ENCODE measurements at regions not wholly inside any gene's neighbourhood (a gene's known extent, or its start where the extent isn't known, plus 50 kb on each side); places are given as distances from the start of the nearest gene placed in this dataset.

- TF ChIP-seq CTCF (IDR thresholded peaks at IDR 0.05), result no peak
These were observed 304.6 kb downstream of the ACTL7B start for GRCh38 chr9:108551030-108551841.

GRCh38 chr9:108550106-108550505 is 305.7 kb downstream of the ACTL7B start:
- DNase-seq (ENCODE audit: low spot score), result no peak
- no peak for TF ChIP-seq CTCF (IDR thresholded peaks at IDR 0.05)

More at GRCh38 chr9:108551030-108551841, 304.6 kb downstream of the ACTL7B start:
- no peak overlapping the region for H3K4me3 ChIP-seq
- DNase-seq (ENCODE audit: low spot score), result no peak
- no peak overlapping the region for H3K27ac ChIP-seq

GRCh38 chr9:108549184-108549583 is 306.6 kb downstream of the ACTL7B start:
- no peak overlapping the region for H3K4me3 ChIP-seq
- no peak for DNase-seq (ENCODE audit: low spot score)
- H3K27ac ChIP-seq, result no peak overlapping the region
- TF ChIP-seq CTCF (IDR thresholded peaks at IDR 0.05), result no peak

More at GRCh38 chr9:108550106-108550505, 305.7 kb downstream of the ACTL7B start:
- H3K4me3 ChIP-seq, result no peak overlapping the region
- no peak overlapping the region for H3K27ac ChIP-seq

GRCh38 chr9:108547411-108548135 is 308.2 kb downstream of the ACTL7B start:
- H3K4me3 ChIP-seq, result no peak overlapping the region
- no peak for TF ChIP-seq CTCF (IDR thresholded peaks at IDR 0.05)
- no peak overlapping the region for H3K27ac ChIP-seq
- DNase-seq (ENCODE audit: low spot score), result no peak

GRCh38 chr9:108546215-108546614 is 309.6 kb downstream of the ACTL7B start:
- no peak overlapping the region for H3K27ac ChIP-seq
- no peak for TF ChIP-seq CTCF (IDR thresholded peaks at IDR 0.05)
- H3K4me3 ChIP-seq, result no peak overlapping the region
- no peak for DNase-seq (ENCODE audit: low spot score)

GRCh38 chr9:108545436-108545835 is 310.4 kb downstream of the ACTL7B start:
- TF ChIP-seq CTCF (IDR thresholded peaks at IDR 0.05), result no peak
- Histone ChIP-seq H3K4me3 (no peak overlapping the region), H3K27ac (no peak overlapping the region)
- DNase-seq (ENCODE audit: low spot score), result no peak
